ENCODE measurements at regions not wholly inside any gene's neighbourhood (a gene's known extent, or its start where the extent isn't known, plus 50 kb on each side); places are given as distances from the start of the nearest gene placed in this dataset.

DNA sequence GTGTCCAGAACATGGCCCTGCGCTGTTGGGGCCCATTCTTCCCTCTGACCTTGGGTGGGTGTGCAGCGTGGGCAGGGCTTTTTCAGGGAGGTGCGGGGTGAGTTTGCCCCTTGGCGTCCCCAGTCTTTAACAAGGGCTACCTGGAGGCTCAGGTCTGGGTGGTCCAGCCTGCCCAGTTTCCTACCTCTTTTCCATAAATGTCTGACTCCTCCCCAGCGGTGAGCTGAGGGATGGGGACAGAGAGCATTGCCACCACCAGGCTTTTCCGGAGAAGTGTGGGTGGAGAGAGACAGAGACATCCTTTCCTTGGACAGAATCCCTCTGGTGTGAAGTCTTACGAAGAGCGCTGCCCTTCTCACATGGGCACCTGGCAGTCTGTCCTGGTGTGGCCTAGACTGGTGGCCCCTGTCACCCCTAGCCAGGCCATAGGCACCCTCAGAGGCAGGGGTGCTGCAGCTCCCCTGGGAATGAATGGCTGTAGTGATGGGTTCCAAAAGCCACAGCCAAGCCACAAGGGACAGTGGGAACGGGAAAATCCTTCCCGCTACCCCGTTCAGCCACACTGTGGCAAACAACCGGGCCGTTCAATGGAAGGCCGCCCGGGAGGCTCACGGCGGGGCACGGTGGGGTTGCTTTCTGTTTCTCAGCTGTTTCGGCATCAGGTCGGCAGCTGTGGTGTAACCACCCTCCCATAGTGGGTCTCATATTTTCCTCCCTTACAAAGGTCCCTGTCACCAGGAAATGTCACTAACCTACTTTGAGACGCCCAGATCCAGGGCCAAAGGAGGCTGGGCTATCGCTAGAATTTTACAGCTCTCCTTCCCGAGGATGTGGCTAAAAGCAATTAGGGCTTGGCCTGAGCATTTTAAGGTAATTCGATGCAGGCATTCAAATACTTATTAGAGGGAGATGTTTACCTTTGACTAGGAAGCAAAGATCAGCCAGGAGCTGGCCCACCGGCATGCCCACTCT lies 61.9 kb upstream of the GSE1 start:
- H3K4me2 ChIP-seq (replicated peaks; ENCODE audit: extremely low read depth, low read length, poor library complexity, severe bottlenecking) = no peak overlapping the region
- no peak overlapping the region for H3K27ac ChIP-seq (ENCODE audit: low read depth in 1 of 2, low read length in 2 of 2)
- peaks cover 13% of the 10 kb centered on the region for H3K79me2 ChIP-seq (ENCODE audit: insufficient read depth, low read length)

DNA sequence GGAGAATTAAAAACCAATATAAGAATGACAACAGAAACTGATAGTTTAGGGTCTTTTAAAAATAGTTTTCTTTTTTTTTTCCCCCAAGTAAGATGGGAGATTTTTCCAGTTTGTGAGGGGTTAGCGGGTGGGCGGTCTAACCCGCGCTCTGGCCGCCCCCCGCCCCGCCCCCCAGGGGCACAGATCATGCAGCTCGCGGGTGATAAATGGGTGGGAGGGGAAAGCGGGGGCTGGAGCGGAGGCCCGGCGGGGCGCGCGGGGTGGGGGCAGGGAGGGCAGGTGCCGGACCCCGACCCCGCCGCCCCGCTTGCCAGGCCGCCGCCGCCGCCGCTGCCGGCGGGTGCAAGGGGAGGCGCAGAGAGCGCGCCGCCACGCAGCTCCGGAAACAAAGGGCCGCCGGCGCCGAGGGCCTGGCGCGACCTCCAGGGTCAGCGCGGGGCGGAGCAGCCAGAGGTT lies 60.1 kb upstream of the GSE1 start:
- H3K4me2 ChIP-seq (replicated peaks; ENCODE audit: extremely low read depth, low read length, poor library complexity, severe bottlenecking) = peak overlapping the region; percentile 91
- no peak for DNase-seq
- H3K9me3 Mint-ChIP-seq = peaks cover 0 to 2% (median 0%) of the 10 kb centered on the region in 7 donors
- H2AFZ ChIP-seq (ENCODE audit: insufficient read depth, low read depth, low read length, poor library complexity, severe bottlenecking) = peak overlapping the region; percentile 82
- no peaks in the 10 kb centered on the region for H3K36me3 Mint-ChIP-seq
- H3K27me3 ChIP-seq (ENCODE audit: control insufficient read depth in 2 of 2, insufficient read depth in 2 of 2, low read length in 2 of 2) = no peaks in the 10 kb centered on the region
- H3K4me1 ChIP-seq (ENCODE audit: control insufficient read depth in 1 of 2, insufficient read depth in 2 of 2, low read length in 2 of 2) = peaks cover 22 to 29% of the 10 kb centered on the region in 2 donors
- H3K9ac ChIP-seq (ENCODE audit: insufficient read depth, low read length, poor library complexity, severe bottlenecking) = peak overlapping the region; percentile 91
- peak overlapping the region in 6 of 7 donors; percentile 45 to 78 (median 65) for H3K27ac Mint-ChIP-seq
- H3K27ac ChIP-seq (ENCODE audit: low read depth in 1 of 2, low read length in 2 of 2) = peak overlapping the region in 1 of 2 donors; percentile 92
- no peaks in the 10 kb centered on the region for H3K36me3 ChIP-seq (replicated peaks in 1 of 2; ENCODE audit: control insufficient read depth in 1 of 2, insufficient read depth in 2 of 2, low read length in 2 of 2)
- peaks cover 13% of the 10 kb centered on the region for H4K20me1 ChIP-seq (ENCODE audit: insufficient read depth, low read length)
- intact Hi-C loops (cut with micrococcal nuclease) = loop anchor here in 1 of 2 donors (10.0 kb wide), 1 partner anchor 248 kb away; no protein-coding TSS in a partner anchor
- TF ChIP-seq, protein P1, sequence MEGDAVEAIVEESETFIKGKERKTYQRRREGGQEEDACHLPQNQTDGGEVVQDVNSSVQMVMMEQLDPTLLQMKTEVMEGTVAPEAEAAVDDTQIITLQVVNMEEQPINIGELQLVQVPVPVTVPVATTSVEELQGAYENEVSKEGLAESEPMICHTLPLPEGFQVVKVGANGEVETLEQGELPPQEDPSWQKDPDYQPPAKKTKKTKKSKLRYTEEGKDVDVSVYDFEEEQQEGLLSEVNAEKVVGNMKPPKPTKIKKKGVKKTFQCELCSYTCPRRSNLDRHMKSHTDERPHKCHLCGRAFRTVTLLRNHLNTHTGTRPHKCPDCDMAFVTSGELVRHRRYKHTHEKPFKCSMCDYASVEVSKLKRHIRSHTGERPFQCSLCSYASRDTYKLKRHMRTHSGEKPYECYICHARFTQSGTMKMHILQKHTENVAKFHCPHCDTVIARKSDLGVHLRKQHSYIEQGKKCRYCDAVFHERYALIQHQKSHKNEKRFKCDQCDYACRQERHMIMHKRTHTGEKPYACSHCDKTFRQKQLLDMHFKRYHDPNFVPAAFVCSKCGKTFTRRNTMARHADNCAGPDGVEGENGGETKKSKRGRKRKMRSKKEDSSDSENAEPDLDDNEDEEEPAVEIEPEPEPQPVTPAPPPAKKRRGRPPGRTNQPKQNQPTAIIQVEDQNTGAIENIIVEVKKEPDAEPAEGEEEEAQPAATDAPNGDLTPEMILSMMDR (IDR thresholded peaks at IDR 0.05) = no peak
- peaks cover 3% of the 10 kb centered on the region in 3 donors for H3K27me3 Mint-ChIP-seq (ENCODE audit: low read depth in 3 of 3)
- H3K4me3 ChIP-seq (replicated peaks in 1 of 3; ENCODE audit: low read depth in 2 of 3, low read length in 3 of 3) = peak overlapping the region; percentile 18 to 99 (median 27)
- peak overlapping the region; percentile 74 to 77 for H3K4me3 Mint-ChIP-seq
- peaks cover 31% of the 10 kb centered on the region for H3K79me2 ChIP-seq (ENCODE audit: insufficient read depth, low read length)
- H3K9me3 ChIP-seq (replicated peaks in 1 of 2; ENCODE audit: control insufficient read depth in 1 of 2, insufficient read depth in 1 of 2, low read length in 2 of 2) = no peaks in the 10 kb centered on the region
- H3K4me1 Mint-ChIP-seq = peaks cover 29% of the 10 kb centered on the region
- WGBS (ENCODE audit: insufficient coverage) = 2% methylated on average over 43 of the region's 43 CpGs

More for the DNA sequence above, 61.9 kb upstream of the GSE1 start:
- Mint-ChIP-seq H3K27me3 (ENCODE audit: low read depth in 3 of 3) (peaks cover 3% of the 10 kb centered on the region in 3 donors), H3K36me3 (peaks cover 0 to 2% of the 10 kb centered on the region in 2 donors), H3K27ac (peak overlapping the region in 2 of 7 donors; percentile 26 to 33), H3K4me1 (peaks cover 19% of the 10 kb centered on the region), H3K9me3 (peaks cover 0 to 4% (median 0%) of the 10 kb centered on the region in 7 donors), H3K4me3 (no peak overlapping the region)
- 86% methylated on average over 6 of the region's 25 CpGs for WGBS (ENCODE audit: insufficient coverage)
- H4K20me1 ChIP-seq (ENCODE audit: insufficient read depth, low read length) = no peaks in the 10 kb centered on the region
- TF ChIP-seq, protein P1 (IDR thresholded peaks at IDR 0.05) = no peak
- H3K4me1 ChIP-seq (ENCODE audit: control insufficient read depth in 1 of 2, insufficient read depth in 2 of 2, low read length in 2 of 2) = peaks cover 11 to 17% of the 10 kb centered on the region in 2 donors
- H3K4me3 ChIP-seq (replicated peaks in 1 of 3; ENCODE audit: low read depth in 2 of 3, low read length in 3 of 3) = no peak overlapping the region
- H3K27me3 ChIP-seq (ENCODE audit: control insufficient read depth in 2 of 2, insufficient read depth in 2 of 2, low read length in 2 of 2) = no peaks in the 10 kb centered on the region
- intact Hi-C loops (cut with micrococcal nuclease) = loop anchor here in 1 of 2 donors (10.0 kb wide), 1 partner anchor 246 kb away; no protein-coding TSS in a partner anchor
- H3K36me3 ChIP-seq (replicated peaks in 1 of 2; ENCODE audit: control insufficient read depth in 1 of 2, insufficient read depth in 2 of 2, low read length in 2 of 2) = no peaks in the 10 kb centered on the region
- no peak for DNase-seq
- no peaks in the 10 kb centered on the region for H3K9me3 ChIP-seq (replicated peaks in 1 of 2; ENCODE audit: control insufficient read depth in 1 of 2, insufficient read depth in 1 of 2, low read length in 2 of 2)
- H3K9ac ChIP-seq (ENCODE audit: insufficient read depth, low read length, poor library complexity, severe bottlenecking) = no peak overlapping the region
- no peak overlapping the region for H2AFZ ChIP-seq (ENCODE audit: insufficient read depth, low read depth, low read length, poor library complexity, severe bottlenecking)

All from CD14-positive monocyte (primary cell).